CD4-positive, alpha-beta T cell treated with Interleukin-21 for 1 hour (primary cell): ENCODE measurements at regions not wholly inside any gene's neighbourhood (a gene's known extent, or its start where the extent isn't known, plus 50 kb on each side); places are given as distances from the start of the nearest gene placed in this dataset.
A peak's percentile ranks its signal among the peaks of the same experiment; 100 is the strongest.

Experiments used
- DNase-seq: peaks from one replicate; pipeline ENCODE4 v3.0.0-alpha.2; 2020

DNA sequence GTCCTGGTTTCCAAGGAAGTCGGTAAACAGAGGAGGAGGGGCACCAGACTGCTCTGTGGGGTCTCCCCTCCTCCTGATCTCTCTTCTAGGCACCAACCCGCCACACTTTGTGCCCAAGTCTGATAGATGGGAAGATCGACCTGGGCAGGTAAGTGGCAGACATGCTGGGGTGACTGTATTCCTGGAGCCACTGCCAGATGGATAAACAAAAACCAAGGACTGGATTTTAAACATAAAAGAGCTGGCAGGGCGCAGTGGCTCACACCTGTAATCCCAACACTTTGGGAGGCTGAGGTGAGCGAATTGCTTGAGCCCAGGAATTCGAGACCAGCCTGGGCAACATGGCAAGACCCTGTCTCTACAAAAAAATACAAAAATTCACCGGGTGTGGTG is 181.2 kb downstream of the ANAPC1 start:
- no peak for DNase-seq

DNA sequence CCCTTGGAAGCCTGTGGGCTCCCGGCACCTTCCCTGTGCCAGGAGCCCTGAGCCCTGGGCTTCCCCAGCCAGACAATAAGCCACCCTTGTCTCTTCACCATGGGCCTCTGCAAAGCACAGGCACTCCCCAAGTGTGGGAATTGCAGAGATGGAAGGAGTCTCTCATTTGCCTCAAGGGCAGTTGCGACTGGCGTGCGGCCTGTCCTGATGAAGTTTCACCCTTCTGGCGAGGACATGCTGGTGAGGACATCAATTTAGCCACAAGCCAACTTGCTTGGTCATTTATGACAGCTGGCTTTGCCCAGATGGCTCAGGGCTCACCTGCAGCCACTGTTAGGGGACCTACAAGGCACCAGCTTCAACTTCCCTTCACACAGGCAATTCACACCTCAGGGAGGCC is 180.2 kb downstream of the ANAPC1 start:
- no peak for DNase-seq

DNA sequence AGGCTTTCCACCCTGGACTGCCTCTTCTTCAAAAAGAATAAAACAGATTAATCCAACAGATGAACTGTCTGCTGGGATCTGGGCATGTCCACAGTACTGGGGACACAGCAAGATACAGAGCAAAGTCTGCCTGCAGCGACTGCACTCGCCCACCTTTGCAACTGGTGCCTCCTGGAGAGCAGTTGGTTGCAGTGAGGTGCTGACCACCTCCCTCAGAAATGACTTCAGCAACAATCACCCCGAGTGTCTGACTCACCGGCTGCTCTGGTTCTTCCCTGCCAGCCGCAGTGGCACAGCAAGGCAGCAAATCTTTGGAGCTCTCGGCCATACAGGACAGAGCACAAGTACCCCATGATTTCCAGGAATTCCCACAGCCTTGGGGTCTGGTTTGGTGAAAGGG is 179.7 kb downstream of the ANAPC1 start:
- DNase-seq = no peak

DNA sequence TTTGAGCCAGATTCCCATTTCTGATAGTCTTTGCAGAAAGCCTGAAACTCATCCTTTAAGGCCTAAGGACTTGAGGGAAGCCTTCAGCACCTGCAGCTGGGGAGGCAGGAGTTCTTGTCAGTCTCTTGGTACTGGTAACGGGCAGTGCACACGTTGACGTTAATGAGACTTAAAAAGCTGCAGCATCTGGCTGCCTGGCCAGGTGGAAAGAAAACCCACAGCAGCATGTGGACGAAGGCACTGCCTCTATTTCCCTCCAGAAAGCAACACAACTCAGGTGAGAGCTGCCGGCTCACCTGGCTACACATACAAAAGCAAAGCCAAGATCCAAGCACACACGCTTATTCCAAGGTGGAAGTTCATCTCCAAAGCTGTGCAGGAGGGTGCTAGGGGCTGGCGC is 178.8 kb downstream of the ANAPC1 start:
- DNase-seq = no peak

DNA sequence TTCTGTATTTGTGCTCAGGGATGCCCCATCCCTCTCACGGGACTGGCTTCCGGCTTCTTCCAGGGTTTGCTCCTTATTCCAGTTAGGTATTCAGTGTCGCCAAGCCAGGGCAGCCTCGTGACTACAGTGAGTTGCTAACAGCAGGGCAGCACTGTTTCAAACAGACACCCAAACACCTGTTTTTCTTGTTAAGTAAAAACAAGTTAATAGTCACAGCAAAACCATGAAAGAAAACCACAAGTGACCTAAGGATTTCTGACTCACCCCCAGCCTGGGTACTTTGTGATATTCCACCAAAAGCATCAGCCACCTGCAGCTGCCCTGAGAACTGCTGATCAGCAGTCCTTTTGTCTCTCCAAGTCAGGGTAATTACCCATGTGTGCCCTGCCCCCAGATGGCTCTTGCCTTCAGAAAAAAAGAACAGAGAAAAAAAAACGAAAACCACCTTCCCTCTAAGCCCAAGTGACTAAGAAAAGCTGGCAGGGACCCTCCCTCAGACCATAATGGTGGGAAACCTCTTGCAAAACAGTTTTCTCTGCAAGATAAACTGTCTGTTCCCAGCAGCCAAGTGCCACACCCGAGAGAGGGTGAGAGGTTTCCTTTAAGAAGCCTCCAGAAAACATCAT is 178.2 kb downstream of the ANAPC1 start:
- peak; percentile 29 for DNase-seq

DNA sequence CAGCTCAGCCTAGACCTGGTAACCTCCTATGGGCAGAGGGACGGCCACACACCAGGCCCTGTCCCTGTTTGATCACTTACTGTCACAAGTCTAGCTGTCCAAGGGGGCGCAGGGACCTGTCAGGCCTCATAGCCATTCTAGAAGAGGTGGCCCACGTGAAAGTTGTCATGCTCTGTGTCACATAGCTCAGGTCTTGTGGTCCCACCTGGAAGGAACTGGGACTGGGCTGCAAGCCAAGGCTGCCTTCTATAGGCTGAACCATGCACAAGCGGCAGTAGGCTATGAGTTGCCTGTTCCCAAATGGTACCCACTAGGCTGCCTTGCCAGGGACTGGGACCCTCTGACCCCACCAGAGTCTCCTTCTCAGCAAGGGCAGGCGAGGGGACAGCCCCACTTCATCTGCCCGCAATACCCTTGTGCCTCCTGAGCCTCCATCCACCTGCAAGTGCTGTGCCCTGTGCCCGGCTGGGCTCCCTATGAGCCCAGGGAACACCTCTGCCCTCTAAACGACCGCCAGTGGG is 177.5 kb downstream of the ANAPC1 start:
- DNase-seq = no peak

DNA sequence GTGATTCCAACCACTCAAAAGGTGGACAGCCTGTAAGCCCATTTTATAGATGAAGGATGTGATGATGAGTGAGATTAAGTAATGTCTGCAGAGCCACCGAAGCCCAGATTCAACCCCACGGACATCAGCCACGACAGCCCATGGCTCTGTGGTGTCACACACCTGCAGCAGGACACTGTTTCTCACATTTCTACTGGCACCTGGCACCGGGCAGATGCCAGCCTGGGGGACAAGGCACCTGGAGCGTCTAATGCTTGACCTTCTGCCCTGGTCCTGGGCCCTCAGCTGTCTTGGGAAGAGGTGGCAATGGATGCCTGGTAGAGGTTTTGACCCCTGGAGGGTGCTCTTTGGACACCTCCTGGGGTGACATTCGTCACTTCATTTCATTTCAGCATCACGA is 176.3 kb downstream of the ANAPC1 start:
- DNase-seq = no peak

DNA sequence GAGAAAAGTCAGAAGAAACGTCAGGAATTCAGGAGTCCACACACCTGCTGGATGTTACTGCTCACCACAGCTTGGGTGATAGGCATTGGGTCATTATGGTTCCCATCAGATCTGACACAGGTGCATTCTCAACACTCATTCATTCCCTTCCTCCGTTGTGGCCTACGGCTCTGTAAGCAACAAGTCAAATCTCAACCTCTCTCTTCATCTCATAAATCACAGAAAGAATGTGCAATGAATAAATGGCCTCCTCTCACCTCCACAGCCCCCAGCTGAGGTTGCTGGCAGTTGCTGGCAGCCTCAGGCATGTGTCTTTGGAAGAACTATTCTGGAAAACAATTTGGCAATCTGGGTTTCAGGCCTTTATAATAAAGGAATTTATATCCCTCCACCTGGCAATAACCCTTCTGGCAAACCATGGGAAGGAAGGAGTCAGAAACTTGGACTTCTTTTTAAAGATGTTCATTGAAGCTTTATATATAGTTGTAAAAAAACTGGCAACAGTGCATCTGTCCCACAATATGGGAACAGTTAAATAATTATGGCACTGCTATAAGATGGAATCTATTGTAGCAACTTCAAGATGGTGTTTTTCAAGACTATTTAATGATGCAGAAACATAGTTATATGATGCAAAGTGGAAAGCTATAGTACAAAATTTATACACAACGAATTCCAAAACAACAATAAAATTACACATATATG is 175.4 kb downstream of the ANAPC1 start:
- no peak for DNase-seq

DNA sequence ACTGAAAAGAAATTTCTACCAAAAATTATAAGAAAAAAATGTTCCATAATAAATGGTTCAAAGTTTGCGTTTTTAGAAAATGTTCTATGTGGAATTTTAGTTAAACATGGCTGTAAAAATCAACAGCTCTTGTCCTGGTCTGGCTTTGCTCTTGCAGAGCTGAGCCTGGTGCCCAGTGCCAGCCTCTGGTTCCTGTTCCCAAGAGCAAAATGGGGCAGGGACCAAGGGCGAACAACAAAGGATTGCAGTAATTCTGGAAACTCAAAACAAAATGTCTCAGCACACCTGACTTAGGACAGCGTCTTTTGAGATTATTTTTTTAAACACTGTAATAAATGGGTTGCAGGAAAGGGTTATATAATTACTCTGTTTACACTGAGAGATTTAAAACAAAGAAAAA is 174.7 kb downstream of the ANAPC1 start:
- no peak for DNase-seq

DNA sequence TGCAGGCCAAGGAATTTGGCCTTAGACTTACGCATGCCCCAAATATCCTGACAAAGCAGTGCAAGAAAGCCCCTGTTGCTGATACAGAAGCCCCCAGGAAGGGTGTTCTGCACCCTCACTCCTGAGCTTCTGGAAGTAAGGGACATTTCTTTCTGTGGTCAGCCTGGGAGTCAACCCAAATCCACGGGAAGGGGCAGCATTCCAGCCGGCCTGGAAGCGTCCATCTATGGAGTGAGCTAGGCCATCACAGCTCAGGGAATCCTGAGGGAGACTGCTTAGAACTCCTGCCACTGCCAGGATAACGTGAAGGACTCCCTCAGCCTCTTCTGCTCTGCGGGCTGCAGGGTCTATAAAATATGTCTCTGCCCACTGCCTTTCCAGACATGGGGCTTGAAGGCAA is 173.9 kb downstream of the ANAPC1 start:
- no peak for DNase-seq

DNA sequence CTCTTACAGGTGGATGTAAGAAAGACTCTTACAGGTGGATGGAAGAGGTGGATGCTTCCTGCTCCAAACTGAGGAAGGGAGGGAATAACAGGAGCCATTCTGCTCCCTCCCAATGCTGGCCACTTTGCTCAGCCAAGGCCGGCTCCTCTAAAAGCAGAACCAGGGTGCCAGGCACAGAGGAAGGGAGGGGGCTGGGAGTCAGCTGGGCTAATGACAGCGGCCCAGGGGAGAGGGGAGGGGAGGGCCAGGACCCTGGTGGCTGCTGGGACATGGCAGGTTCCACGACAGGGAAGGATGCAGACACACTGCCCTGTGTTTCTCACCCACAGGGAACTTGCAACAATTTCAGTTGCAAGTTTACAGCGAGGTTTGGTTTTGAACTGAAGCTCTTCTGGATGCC is 173.4 kb downstream of the ANAPC1 start:
- no peak for DNase-seq

DNA sequence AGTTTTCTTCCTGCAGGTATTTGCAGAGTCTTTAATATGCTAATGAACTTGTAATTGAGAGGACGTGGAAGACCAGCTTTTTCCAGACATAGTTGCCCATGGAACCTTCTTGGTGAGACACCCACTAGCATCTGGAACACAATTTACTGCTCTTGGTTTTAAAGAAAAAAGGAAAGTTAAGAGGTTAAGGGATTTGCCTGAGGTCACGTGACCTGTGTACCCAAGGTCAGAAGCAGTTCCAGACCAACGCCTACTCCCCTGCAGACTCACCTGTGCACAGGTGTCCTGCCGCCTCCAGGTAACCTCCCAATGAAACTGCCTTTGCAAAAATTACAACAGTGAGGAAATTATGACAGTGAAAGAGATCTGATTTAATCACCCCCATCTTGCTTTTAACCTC is 172.7 kb downstream of the ANAPC1 start:
- DNase-seq = no peak

DNA sequence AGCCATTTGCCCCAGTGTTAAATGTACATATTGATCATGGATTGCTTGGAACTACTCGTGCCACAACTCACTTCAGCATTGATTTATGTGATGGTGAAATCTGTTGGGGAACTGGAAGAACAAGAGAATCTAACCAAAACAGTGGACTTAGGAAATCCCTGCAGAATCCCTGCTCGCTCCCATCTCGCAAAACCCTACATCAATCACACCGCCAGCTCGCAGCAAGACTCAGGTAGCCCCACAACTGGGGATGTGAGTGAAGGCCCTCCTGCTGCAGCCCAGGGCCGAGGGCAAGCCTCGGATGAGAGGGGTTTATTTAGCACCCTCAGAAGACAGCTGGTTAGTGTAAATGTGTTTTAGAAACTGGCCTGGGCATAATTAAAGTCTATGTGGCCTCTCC is 171.6 kb downstream of the ANAPC1 start:
- no peak for DNase-seq

DNA sequence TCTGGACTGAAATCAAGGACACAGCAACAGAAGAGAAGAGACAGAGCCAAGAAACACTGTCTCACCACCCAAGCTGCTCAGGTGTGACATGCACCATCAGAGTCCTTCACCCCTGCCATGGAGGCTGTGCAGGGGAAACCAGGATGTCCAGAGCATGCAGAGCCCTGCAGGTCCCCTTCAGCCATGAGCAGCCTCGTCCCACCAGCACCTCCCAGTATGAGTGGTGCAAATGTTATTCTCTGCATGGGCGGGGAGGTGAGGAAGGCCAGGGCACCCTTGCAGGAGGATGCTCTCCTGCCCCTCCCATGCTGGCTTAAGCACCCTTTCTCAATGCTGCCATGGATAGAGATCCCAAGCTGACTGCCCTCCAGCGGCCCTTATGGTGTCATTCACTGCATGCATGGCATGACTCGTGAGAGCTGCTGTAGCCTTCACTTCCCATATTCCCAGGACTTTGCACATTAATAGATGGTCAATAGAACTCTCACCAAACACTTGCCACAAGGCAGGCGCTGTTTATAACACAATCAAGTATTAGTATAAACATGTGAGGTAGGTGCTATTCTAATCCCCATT is 171.0 kb downstream of the ANAPC1 start:
- no peak for DNase-seq

DNA sequence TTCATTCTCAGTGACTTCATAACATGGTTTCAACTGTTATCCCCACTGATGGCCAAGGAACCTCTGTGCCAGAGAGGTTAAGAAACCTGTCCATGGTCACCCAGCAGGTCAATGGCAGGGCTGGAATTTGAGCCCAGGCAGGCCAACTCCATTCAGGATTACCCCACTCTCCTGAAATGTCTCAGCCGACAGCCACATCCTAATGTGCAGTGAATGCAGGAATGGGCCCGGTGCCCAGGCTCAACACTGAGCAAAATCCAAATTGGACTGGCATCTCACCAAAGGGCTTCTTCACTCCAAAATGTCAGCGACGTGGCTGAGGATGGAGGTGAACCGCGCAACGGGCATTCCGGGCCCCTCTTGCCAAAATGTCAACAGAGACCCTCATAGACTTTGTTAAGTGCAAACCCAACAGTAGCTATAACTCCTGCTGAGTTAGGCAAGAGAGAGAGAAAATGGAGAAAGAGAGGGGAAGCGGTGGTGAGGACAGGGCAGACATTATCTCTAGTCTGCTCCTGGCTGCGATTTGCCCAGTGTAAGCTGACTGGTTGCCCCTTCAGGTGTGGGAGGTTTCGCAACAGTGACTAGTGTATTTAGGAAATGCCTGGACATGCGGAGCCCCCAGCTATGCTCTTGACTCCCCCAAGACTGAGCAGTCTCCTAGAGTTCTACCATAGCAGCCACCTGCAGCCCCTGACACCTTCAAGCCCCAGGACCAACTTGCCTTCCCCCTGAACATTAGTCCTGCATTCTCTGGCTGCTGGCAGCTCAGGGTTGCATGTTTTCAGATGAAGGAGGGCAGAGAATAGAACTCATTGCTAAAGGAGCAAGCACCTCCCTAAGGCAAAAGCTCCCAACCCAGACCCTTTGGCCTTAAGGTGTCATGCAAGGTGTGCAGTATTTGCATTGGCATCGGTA is 167.7 kb downstream of the ANAPC1 start:
- DNase-seq = no peak

DNA sequence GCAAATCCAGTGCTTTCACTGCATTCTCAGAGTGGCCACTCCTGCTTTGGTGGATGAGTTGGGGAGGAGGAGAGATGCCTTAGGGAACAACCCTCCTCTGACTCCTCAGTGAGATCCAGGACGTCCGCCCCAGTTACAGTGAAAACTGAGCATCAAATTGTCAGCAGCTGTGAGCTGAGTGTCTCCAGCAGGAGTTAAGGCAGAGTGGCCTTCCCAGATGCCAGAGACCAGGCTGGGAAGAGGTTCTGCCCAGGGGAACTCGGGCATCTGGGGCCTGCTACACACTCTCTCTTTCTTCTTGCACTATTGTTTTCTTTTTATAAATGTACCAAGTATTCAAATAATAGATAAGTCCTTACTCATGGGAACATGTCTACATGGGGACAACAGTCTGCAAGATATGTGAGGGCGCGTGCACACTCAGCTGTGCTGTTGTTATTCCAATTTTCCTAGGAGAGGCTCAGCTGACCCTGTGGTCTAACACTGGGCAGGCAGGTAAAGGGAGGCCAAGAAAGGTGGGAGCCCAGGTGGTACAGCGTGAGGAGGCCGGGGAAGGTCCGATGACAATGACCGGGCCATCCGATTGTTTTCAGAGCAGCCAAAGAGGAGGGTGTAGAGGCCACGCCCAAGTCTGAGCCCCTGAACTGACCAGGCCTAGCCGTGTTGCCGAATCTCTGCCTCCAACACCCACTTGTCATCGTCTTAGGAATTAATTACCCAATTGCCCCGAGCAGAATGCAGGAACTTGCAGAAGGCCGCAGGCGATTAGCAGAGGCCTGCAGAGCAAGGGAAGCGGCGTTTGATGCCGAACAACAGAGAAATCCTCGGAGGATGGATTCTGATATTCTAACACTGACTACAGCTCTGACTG is 166.9 kb downstream of the ANAPC1 start:
- no peak for DNase-seq
